SHP77 treated with DMSO at 0.1 percent for 48 hours (cell line): ENCODE measurements at regions not wholly inside any gene's neighbourhood (a gene's known extent, or its start where the extent isn't known, plus 50 kb on each side); places are given as distances from the start of the nearest gene placed in this dataset.

Source experiments
- DNase-seq: peaks from one replicate; lab custom pipeline; 2025; lab: John Stamatoyannopoulos, UW

GRCh38 chr2:223107825-223108224, 55.8 kb downstream of the KCNE4 start:
- no peak for DNase-seq

DNA sequence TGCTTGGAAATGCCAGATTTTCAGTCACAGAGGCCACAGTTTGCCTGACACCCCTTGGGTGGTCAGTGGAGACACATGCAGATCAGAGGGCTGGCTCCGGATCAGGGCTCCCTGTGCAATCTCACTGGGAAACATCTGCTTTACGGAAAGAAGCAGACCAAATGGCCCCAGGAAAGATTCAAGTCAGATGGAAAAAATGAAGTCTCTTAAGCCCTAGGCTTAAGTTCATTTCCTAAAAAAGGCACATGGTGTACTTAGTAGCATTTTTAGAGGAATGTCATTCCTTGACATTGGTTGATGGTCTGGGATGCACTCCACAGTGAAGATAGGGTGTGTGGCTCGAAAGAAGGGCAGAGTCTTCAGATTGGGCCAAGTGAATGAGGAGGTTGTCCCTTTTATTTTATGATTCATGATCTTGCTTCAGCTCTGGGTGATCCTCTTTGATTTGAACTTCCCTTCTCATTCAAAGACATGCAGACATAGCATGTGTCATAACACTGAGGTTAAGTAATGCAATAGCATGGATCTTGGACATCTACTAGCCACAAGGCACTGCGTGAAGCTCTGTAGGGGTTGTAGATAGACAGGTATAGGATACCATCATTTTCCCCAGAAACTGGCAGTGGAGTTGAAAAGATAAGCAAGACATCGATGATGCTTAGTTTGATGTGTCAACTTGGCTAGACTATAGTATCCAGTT, 56.5 kb downstream of the KCNE4 start:
- no peak for DNase-seq

GRCh38 chr2:223109341-223109740, 57.4 kb downstream of the KCNE4 start:
- DNase-seq, result no peak

- DNase-seq, result no peak
Observed at GRCh38 chr2:223113161-223113560, 61.2 kb downstream of the KCNE4 start.

DNA sequence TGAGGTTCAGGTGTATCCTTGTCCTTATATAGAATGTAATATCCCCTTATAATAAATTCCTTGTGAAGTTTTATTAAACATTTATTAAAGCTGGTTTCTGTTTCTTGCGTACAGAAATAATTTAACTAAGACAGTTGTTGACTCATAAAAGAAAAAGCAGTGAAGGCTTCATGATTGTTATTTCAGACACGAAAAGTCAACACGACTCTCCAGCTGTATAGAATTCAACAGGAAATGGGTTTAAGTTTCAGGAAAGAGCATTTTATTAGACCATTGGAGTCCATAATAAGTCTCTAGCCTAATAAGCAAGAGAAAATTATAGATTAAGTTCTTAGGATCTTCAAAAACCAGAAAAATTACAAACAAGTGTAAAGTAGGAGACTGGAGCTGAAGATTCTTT, 62.2 kb downstream of the KCNE4 start:
- DNase-seq, result no peak

DNA sequence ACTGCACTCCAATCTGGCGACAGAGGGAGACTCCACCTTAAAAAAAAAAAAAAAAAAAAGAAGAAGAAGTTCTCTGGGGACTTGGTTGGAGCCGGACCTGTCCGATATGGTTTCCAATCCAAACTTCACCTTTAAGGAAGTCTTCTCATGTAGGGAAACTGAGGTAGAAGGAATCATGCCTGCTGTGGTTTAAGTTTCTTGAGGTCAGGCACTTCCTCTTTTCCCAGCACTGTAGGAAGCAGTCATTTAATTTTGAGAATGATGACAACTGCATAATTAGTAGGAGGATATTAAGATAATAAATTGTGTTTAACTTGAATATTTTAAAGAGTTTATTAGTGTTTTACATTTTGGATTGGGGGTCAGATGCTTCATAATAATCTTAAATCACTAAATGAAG, 62.9 kb downstream of the KCNE4 start:
- DNase-seq, result no peak

GRCh38 chr2:223117533-223117932, 65.5 kb downstream of the KCNE4 start:
- no peak for DNase-seq

DNA sequence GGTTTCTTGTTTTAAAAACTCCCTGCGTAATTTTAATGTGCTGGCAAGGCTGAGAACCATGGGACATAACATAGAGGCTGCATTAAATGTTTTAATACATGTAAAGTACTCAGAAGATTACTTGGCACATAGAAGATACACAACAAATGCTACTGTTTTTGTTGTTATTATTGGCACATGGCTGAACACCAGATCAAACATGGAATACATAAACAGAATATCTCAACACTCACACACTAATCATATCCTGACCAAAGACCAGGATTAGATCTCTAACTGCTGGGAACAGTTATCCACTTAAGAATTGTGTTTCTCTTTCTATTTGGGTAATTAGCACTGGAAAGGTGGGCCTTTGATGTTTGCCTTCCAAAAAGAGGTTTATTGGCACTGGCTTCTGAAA, 69.3 kb downstream of the KCNE4 start:
- no peak for DNase-seq

DNA sequence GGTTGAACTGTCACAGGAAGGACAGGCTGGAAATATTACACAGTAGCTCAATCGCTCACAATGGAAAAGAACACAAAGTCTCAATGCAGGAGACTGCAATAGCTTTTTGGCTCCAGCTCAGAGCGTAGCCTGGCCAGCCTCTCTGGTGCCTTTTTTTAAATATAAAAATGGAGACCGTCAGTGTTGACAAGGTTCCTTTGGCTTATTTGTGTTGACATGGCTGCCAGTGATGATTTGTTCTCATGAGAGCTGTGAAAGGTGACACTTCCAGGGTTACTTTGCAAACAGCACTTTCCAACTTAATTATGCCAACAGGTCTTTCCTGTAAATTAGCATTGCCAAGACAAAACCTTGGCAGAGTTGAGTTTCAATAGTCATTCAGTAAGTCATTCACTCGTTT, 70.8 kb downstream of the KCNE4 start:
- no peak for DNase-seq

GRCh38 chr2:223123855-223124610, 72.0 kb downstream of the KCNE4 start:
- no peak for DNase-seq

- DNase-seq, result no peak
Observed at GRCh38 chr2:223141606-223142005, 89.6 kb downstream of the KCNE4 start.

- DNase-seq, result no peak
Observed at GRCh38 chr2:223142118-223142517, 90.1 kb downstream of the KCNE4 start.

- DNase-seq, result no peak
Observed at GRCh38 chr2:223147431-223147830, 95.4 kb downstream of the KCNE4 start.

- DNase-seq, result no peak
Observed at GRCh38 chr2:223148516-223148915, 96.5 kb downstream of the KCNE4 start.

- DNase-seq, result no peak
Observed at GRCh38 chr2:223155956-223156355, 104.0 kb downstream of the KCNE4 start.

DNA sequence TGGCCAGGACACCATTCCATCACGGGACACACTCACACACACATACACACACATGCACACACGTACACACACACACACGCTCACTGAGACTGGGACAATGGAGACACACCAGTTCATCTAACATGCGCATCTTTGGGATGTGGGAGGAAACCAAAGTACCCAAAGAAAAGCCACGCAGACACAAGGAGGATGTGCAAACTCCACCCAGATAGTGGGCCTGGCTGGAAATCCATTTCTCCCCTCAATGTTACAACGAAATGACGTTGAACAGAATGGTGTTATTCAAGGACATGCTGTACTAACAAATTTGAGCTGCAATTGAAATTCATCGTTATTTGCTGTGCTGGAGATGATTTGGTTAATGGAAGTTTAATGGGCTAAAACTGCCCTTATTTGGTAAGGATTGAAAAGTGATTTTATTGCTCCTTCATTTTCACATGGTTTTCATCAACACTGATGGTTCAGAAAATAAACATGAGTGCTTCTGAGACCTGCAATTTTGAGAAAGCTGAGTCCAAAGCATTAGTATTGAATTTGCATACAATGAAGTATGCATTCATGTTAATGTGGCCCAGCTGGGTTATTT, 110.0 kb downstream of the KCNE4 start:
- no peak for DNase-seq

GRCh38 chr2:223165423-223166214, 113.6 kb downstream of the KCNE4 start:
- DNase-seq, result no peak

- DNase-seq, result no peak
Observed at GRCh38 chr2:223166215-223166493, 114.2 kb downstream of the KCNE4 start.

DNA sequence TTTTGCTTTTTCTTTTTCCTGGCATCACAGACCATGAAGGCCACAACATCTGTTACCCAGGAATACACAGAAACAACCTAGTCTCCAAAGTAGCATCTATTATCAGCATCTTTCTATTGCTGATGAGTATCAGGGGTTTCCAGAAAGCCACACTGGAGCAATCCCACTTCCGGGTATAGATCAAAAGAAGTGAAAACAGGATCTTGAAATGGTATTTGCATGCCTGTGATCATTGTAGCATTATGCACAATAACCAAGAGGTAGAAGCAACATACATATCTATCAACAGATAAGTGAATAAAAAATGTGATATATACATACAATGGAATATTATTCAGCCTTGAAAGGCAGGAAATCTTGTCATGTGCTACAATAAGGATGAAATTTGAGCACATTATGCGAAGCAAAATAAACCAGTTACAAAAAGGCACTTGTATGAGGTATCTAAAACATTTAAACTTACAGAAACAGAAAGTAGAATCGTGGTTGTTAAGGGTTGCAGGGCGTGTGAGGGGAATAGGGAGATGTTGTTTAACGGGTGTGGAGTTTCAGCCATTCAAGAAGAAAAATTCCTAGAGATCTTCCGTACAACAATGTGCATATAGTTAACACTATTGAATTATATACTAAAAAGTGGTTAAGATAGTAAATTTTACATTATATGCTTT, 115.1 kb downstream of the KCNE4 start:
- no peak for DNase-seq

GRCh38 chr2:223169830-223170605, 118.0 kb downstream of the KCNE4 start:
- DNase-seq, result no peak

- DNase-seq, result no peak
Observed at GRCh38 chr2:223176970-223177369, 125.0 kb downstream of the KCNE4 start.
